ENCODE measurements at regions not wholly inside any gene's neighbourhood (a gene's known extent, or its start where the extent isn't known, plus 50 kb on each side); places are given as distances from the start of the nearest gene placed in this dataset.
"Not testable (repeated sequence)": the region's sequence is repeated elsewhere in the genome, so short reads cannot be mapped to it uniquely, and the experiment has no call there.

- no peak for DNase-seq
- Histone ChIP-seq H3K4me3 (no peak overlapping the region), H3K9me3 (replicated peaks) (peaks cover 21% of the 10 kb centered on the region), H3K36me3 (no peaks in the 10 kb centered on the region), H3K27me3 (ENCODE audit: low read depth) (no peaks in the 10 kb centered on the region), H3K27ac (replicated peaks) (peak overlapping the region; percentile 53), H3K4me1 (no peaks in the 10 kb centered on the region)
- intact Hi-C loops (cut with micrococcal nuclease): no loop called here
- no peak for TF ChIP-seq CTCF (IDR thresholded peaks at IDR 0.05; ENCODE audit: borderline replicate concordance)
Measured at GRCh38 chr10:34058845-34059614, 724.6 kb upstream of the NRP1 start.

DNA sequence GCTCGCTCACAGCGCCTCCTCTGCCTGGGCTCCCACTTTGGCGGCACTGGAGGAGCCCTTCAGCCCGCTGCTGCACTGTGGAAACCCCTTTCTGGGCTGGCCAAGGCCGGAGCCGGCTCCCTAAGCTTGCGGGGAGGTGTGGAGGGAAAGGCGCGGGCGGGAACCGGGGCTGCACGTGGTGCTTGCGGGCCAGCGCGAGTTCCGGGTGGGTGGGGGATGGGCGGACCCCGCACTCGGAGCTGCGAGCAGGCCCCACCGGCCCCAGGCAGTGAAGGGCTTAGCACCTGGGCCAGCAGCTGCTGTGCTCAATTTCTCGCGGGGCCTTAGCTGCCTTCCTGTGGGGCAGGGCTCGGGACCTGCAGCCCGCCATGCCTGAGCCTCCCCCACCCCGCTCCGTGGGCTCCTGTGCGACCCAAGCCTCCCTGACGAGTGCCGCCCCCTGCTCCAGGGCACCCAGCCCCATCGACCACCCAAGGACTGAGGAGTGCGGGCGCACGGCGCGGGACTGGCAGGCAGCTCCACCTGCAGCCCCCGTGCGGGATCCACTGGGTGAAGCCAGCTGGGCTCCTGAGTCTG is 721.0 kb upstream of the NRP1 start:
- H3K4me3 ChIP-seq; H3K27me3 ChIP-seq (ENCODE audit: low read depth); H3K27ac ChIP-seq (replicated peaks); H3K4me1 ChIP-seq; DNase-seq; H3K36me3 ChIP-seq; intact Hi-C loops (cut with micrococcal nuclease); H3K9me3 ChIP-seq (replicated peaks): not testable (repeated sequence)

DNA sequence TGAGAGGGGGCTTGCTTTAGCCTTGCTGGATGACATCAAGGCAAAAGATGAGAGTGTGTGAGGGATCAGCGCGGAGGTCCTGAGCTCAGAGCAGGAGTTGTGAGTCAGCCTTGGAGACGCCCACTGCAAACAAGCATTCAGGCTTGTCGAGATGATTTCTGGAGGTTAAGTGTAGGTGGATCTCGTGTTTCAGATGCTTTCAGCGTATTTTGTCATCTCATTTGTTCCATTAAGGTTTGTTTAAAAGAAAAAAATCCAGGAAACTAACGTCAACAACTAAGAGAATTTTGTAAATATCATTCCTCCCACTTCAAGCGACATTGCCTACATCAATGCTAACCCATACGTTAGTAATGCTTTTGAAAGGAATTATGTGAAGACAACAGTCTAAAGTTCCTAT is 715.4 kb upstream of the NRP1 start:
- H3K27ac ChIP-seq (replicated peaks): no peak overlapping the region
- no peaks in the 10 kb centered on the region for H3K27me3 ChIP-seq (ENCODE audit: low read depth)
- DNase-seq: no peak
- peaks cover 8% of the 10 kb centered on the region for H3K9me3 ChIP-seq (replicated peaks)
- no peak overlapping the region for H3K4me3 ChIP-seq
- TF ChIP-seq CTCF (IDR thresholded peaks at IDR 0.05; ENCODE audit: borderline replicate concordance): no peak
- H3K36me3 ChIP-seq: no peaks in the 10 kb centered on the region
- intact Hi-C loops (cut with micrococcal nuclease): no loop called here
- H3K4me1 ChIP-seq: no peaks in the 10 kb centered on the region

GRCh38 chr10:34049469-34049868 is 715.0 kb upstream of the NRP1 start:
- H3K9me3 ChIP-seq (replicated peaks): peaks cover 8% of the 10 kb centered on the region
- intact Hi-C loops (cut with micrococcal nuclease): no loop called here
- no peak for DNase-seq
- H3K27me3 ChIP-seq (ENCODE audit: low read depth): no peaks in the 10 kb centered on the region
- H3K4me1 ChIP-seq: no peaks in the 10 kb centered on the region
- H3K27ac ChIP-seq (replicated peaks): no peak overlapping the region
- no peak overlapping the region for H3K4me3 ChIP-seq
- no peak for TF ChIP-seq CTCF (IDR thresholded peaks at IDR 0.05; ENCODE audit: borderline replicate concordance)
- no peaks in the 10 kb centered on the region for H3K36me3 ChIP-seq

DNA sequence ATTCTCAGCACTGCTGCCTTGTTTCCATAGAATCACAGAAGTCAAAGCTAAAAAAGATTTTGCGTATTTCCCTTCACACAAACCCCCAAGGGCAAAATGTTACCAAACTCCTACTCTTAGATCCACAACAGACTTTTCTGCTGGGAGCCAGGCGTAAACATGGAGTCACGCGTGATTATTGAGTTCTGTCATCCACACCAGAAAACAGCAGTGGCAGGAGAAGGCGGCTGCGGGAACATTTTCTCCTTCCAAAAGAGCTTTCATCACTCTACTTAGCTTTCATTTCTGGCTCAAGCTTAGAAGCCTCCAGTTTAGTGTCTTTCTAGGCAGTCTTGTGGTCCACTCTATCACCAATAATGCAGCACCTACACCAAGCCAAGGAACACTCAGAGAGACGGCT is 712.9 kb upstream of the NRP1 start:
- DNase-seq: no peak
- Histone ChIP-seq H3K27me3 (ENCODE audit: low read depth) (no peaks in the 10 kb centered on the region), H3K4me1 (no peaks in the 10 kb centered on the region), H3K4me3 (no peak overlapping the region), H3K27ac (replicated peaks) (no peak overlapping the region), H3K9me3 (replicated peaks) (peaks cover 7% of the 10 kb centered on the region), H3K36me3 (no peaks in the 10 kb centered on the region)
- no peak for TF ChIP-seq CTCF (IDR thresholded peaks at IDR 0.05; ENCODE audit: borderline replicate concordance)
- intact Hi-C loops (cut with micrococcal nuclease): no loop called here

GRCh38 chr10:34046506-34047034 is 712.1 kb upstream of the NRP1 start:
- no peaks in the 10 kb centered on the region for H3K27me3 ChIP-seq (ENCODE audit: low read depth)
- H3K36me3 ChIP-seq: no peaks in the 10 kb centered on the region
- H3K27ac ChIP-seq (replicated peaks): no peak overlapping the region
- no peaks in the 10 kb centered on the region for H3K4me1 ChIP-seq
- no peaks in the 10 kb centered on the region for H3K9me3 ChIP-seq (replicated peaks)
- DNase-seq: no peak
- intact Hi-C loops (cut with micrococcal nuclease): no loop called here
- H3K4me3 ChIP-seq: no peak overlapping the region
- no peak for TF ChIP-seq CTCF (IDR thresholded peaks at IDR 0.05; ENCODE audit: borderline replicate concordance)

Measured in left ventricle myocardium inferior (tissue), 1 donor.